22Rv1 (cell line): ENCODE measurements at regions not wholly inside any gene's neighbourhood (a gene's known extent, or its start where the extent isn't known, plus 50 kb on each side); places are given as distances from the start of the nearest gene placed in this dataset.

ENCODE experiments used
- CTCF ChIP-seq: fragments of 450-650 bp; IDR thresholded peaks from 2 replicates; pipeline ENCODE4 v1.5.1; 2017; ENCODE audit warnings: mild to moderate bottlenecking
- ZFX ChIP-seq: fragments of 450-650 bp; IDR thresholded peaks from 2 replicates; pipeline ENCODE4 v1.6.1; 2017; ENCODE audit warnings: antibody characterized with exemption, borderline replicate concordance

GRCh38 chr2:160621748-160622147, 128.1 kb upstream of the RBMS1 start:
- TF ChIP-seq CTCF (no peak), ZFX (no peak)
